HUDEP-2 (cell line): ENCODE measurements at regions not wholly inside any gene's neighbourhood (a gene's known extent, or its start where the extent isn't known, plus 50 kb on each side); places are given as distances from the start of the nearest gene placed in this dataset.

Experiments used
- DNase-seq, 76 experiments: peaks; one replicate each; lab custom pipeline; 2025; ENCODE audit not compliant: unreplicated experiment in 76 of 76; lab: John Stamatoyannopoulos, UW

- no peak for DNase-seq
Observed at GRCh38 chr7:46143949-46144917, 223.2 kb upstream of the IGFBP3 start.

- no peak for DNase-seq
Observed at GRCh38 chr7:46143421-46143820, 222.3 kb upstream of the IGFBP3 start.

- no peak for DNase-seq
Observed at GRCh38 chr7:46139079-46139478, 218.0 kb upstream of the IGFBP3 start.

GRCh38 chr7:46137725-46138124, 216.7 kb upstream of the IGFBP3 start:
- DNase-seq, result no peak

GRCh38 chr7:46135557-46135956, 214.5 kb upstream of the IGFBP3 start:
- no peak for DNase-seq

- DNase-seq, result no peak
Observed at GRCh38 chr7:46134795-46135194, 213.7 kb upstream of the IGFBP3 start.

GRCh38 chr7:46134385-46134784, 213.3 kb upstream of the IGFBP3 start:
- DNase-seq, result no peak

- DNase-seq, result no peak
Observed at GRCh38 chr7:46133751-46134150, 212.7 kb upstream of the IGFBP3 start.

- no peak for DNase-seq
Observed at GRCh38 chr7:46133072-46133471, 212.0 kb upstream of the IGFBP3 start.

- no peak for DNase-seq
Observed at GRCh38 chr7:46131916-46132795, 211.1 kb upstream of the IGFBP3 start.

GRCh38 chr7:46129831-46130230, 208.8 kb upstream of the IGFBP3 start:
- DNase-seq, result no peak

- no peak for DNase-seq
Observed at GRCh38 chr7:46127814-46128213, 206.7 kb upstream of the IGFBP3 start.

- no peak for DNase-seq
Observed at GRCh38 chr7:46126675-46127300, 205.7 kb upstream of the IGFBP3 start.

GRCh38 chr7:46123756-46124343, 202.8 kb upstream of the IGFBP3 start:
- no peak for DNase-seq

- no peak for DNase-seq
Observed at GRCh38 chr7:46115410-46115809, 194.3 kb upstream of the IGFBP3 start.

GRCh38 chr7:46109437-46109836, 188.4 kb upstream of the IGFBP3 start:
- no peak for DNase-seq

- DNase-seq, result no peak
Observed at GRCh38 chr7:46108272-46108671, 187.2 kb upstream of the IGFBP3 start.

GRCh38 chr7:46107610-46108217, 186.6 kb upstream of the IGFBP3 start:
- DNase-seq, result no peak

GRCh38 chr7:46100521-46100920, 179.4 kb upstream of the IGFBP3 start:
- no peak for DNase-seq

GRCh38 chr7:46099076-46099475, 178.0 kb upstream of the IGFBP3 start:
- DNase-seq, result no peak
